H9 (cell line): ENCODE measurements at regions not wholly inside any gene's neighbourhood (a gene's known extent, or its start where the extent isn't known, plus 50 kb on each side); places are given as distances from the start of the nearest gene placed in this dataset.

ENCODE experiments used
- DNase-seq: peaks from one replicate; pipeline ENCODE4 v3.0.0-alpha.2; 2017
- H2AFZ ChIP-seq: one replicate; pipeline ENCODE4 v1.6.1; 2013; ENCODE audit warnings: mild to moderate bottlenecking, low read length, control low read depth, moderate library complexity
- H2AK5ac ChIP-seq: 2 replicates; pipeline ENCODE4 v1.6.1; 2013; ENCODE audit warnings: low read length, control low read depth, mixed read lengths; ENCODE audit not compliant: insufficient read length
- H2BK120ac ChIP-seq: one replicate; pipeline ENCODE4 v1.6.1; 2013; ENCODE audit warnings: low read depth, mild to moderate bottlenecking, low read length, control low read depth, inconsistent platforms; ENCODE audit not compliant: poor library complexity, severe bottlenecking
- H2BK12ac ChIP-seq: 2 replicates; pipeline ENCODE4 v1.6.1; 2013; ENCODE audit warnings: low read length, control low read depth, mixed read lengths, low read depth; ENCODE audit not compliant: insufficient read length
- H2BK15ac ChIP-seq: 2 replicates; pipeline ENCODE4 v1.6.1; 2013; ENCODE audit warnings: low read depth, low read length, control low read depth
- H2BK20ac ChIP-seq: one replicate; pipeline ENCODE4 v1.6.1; 2013; ENCODE audit warnings: low read depth, mild to moderate bottlenecking, low read length, control low read depth, inconsistent platforms; ENCODE audit not compliant: poor library complexity, severe bottlenecking
- H2BK5ac ChIP-seq: 2 replicates; pipeline ENCODE4 v1.6.1; 2013; ENCODE audit warnings: low read length, control low read depth, mixed read lengths; ENCODE audit not compliant: insufficient read length
- H3K14ac ChIP-seq: 2 replicates; pipeline ENCODE4 v1.6.1; 2013; ENCODE audit warnings: low read length, control low read depth; ENCODE audit not compliant: insufficient read depth
- H3K18ac ChIP-seq: 2 replicates; pipeline ENCODE4 v1.6.1; 2013; ENCODE audit warnings: low read depth, mild to moderate bottlenecking, mixed read lengths, low read length, control low read depth; ENCODE audit not compliant: insufficient read length
- H3K23ac ChIP-seq: 2 replicates; pipeline ENCODE4 v1.6.1; 2013; ENCODE audit warnings: low read length, control low read depth, mixed read lengths, low read depth; ENCODE audit not compliant: insufficient read length
- H3K23me2 ChIP-seq: 2 replicates; pipeline ENCODE4 v1.6.1; 2013; ENCODE audit warnings: low read depth, mild to moderate bottlenecking, mixed read lengths, low read length, control low read depth; ENCODE audit not compliant: insufficient read length, poor library complexity, severe bottlenecking
- H3K27ac ChIP-seq: 2 replicates; pipeline ENCODE4 v1.5.1; 2013; ENCODE audit warnings: low read length, control low read depth, mixed read lengths, low read depth; ENCODE audit not compliant: insufficient read length
- H3K27me3 ChIP-seq: 2 replicates; pipeline ENCODE4 v1.6.1; 2013; ENCODE audit warnings: low read length, control low read depth, inconsistent platforms; ENCODE audit not compliant: insufficient read depth
- H3K4ac ChIP-seq: 2 replicates; pipeline ENCODE4 v1.6.1; 2013; ENCODE audit warnings: low read depth, mild to moderate bottlenecking, control low read depth, inconsistent platforms, low read length, moderate library complexity
- H3K4me1 ChIP-seq: 2 replicates; pipeline ENCODE4 v1.6.1; 2013; ENCODE audit warnings: low read length, control low read depth, inconsistent platforms; ENCODE audit not compliant: insufficient read depth
- H3K4me2 ChIP-seq: 2 replicates; pipeline ENCODE4 v1.6.1; 2013; ENCODE audit warnings: low read length, control low read depth, mixed read lengths; ENCODE audit not compliant: insufficient read length, insufficient read depth
- H3K56ac ChIP-seq: 2 replicates; pipeline ENCODE4 v1.6.1; 2013; ENCODE audit warnings: low read depth, mild to moderate bottlenecking, mixed read lengths, low read length, control low read depth; ENCODE audit not compliant: insufficient read length
- H3K79me1 ChIP-seq: 2 replicates; pipeline ENCODE4 v1.6.1; 2013; ENCODE audit warnings: low read depth, mild to moderate bottlenecking, moderate library complexity, low read length, control low read depth, inconsistent platforms; ENCODE audit not compliant: insufficient read depth, poor library complexity, severe bottlenecking
- H3K79me2 ChIP-seq: 2 replicates; pipeline ENCODE4 v1.6.1; 2013; ENCODE audit warnings: low read length, control low read depth, inconsistent platforms; ENCODE audit not compliant: insufficient read depth
- H3K9ac ChIP-seq: 2 replicates; pipeline ENCODE4 v1.6.1; 2013; ENCODE audit warnings: low read length, control low read depth, mixed read lengths; ENCODE audit not compliant: insufficient read length; ENCODE audit errors: extremely low read depth
- H3K9me3 ChIP-seq: one replicate; pipeline ENCODE4 v1.6.1; 2013; ENCODE audit warnings: low read depth, low read length, inconsistent platforms; ENCODE audit not compliant: control insufficient read depth
- H3T11ph ChIP-seq: one replicate; pipeline ENCODE4 v1.6.1; 2013; ENCODE audit warnings: mild to moderate bottlenecking, low read length, control low read depth, inconsistent platforms
- H4K20me1 ChIP-seq: one replicate; pipeline ENCODE4 v1.6.1; 2013; ENCODE audit not compliant: control insufficient read depth, insufficient read length, insufficient read depth
- H4K5ac ChIP-seq: 2 replicates; pipeline ENCODE4 v1.6.1; 2013; ENCODE audit warnings: low read depth, mild to moderate bottlenecking, mixed read lengths, low read length, control low read depth; ENCODE audit not compliant: insufficient read length
- H4K8ac ChIP-seq: replicated peaks from 2 replicates; pipeline ENCODE4 v1.6.1; 2013; ENCODE audit warnings: low read length, control low read depth, mixed read lengths, low read depth; ENCODE audit not compliant: insufficient read length
- H4K91ac ChIP-seq: 2 replicates; pipeline ENCODE4 v1.6.1; 2013; ENCODE audit warnings: low read depth, mild to moderate bottlenecking, moderate library complexity, mixed read lengths, low read length, control low read depth; ENCODE audit not compliant: insufficient read length
- H3K27ac Mint-ChIP-seq, 3 experiments: 2 replicates in 2 of 3; 3 replicates in 1 of 3; pipeline ENCODE4 v1.8.0; 2020 to 2021; ENCODE audit warnings: mixed read lengths in 3 of 3, mild to moderate bottlenecking in 1 of 3, moderate library complexity in 1 of 3
- H3K27me3 Mint-ChIP-seq: 2 replicates; pipeline ENCODE4 v1.8.0; 2021; ENCODE audit warnings: low read depth, mild to moderate bottlenecking, moderate library complexity, mixed read lengths
- H3K36me3 Mint-ChIP-seq, 3 experiments: 2 replicates in 2 of 3; 3 replicates in 1 of 3; pipeline ENCODE4 v1.8.0; 2020 to 2021; ENCODE audit warnings: low read depth in 3 of 3, mixed read lengths in 3 of 3; ENCODE audit not compliant: insufficient read depth in 1 of 3
- H3K4me1 Mint-ChIP-seq, 2 experiments: 2 replicates each; pipeline ENCODE4 v1.8.0; 2020; ENCODE audit warnings: mixed read lengths in 2 of 2
- H3K4me3 Mint-ChIP-seq, 2 experiments: 2 replicates in 1 of 2; 3 replicates in 1 of 2; pipeline ENCODE4 v1.8.0; 2020 to 2021; ENCODE audit warnings: mild to moderate bottlenecking in 2 of 2, mixed read lengths in 2 of 2, moderate library complexity in 1 of 2
- H3K9me3 Mint-ChIP-seq, 2 experiments: 2 replicates in 1 of 2; 3 replicates in 1 of 2; pipeline ENCODE4 v1.8.0; 2020; ENCODE audit warnings: mild to moderate bottlenecking in 2 of 2, mixed read lengths in 2 of 2, moderate library complexity in 1 of 2
- WGBS: extraction: QIAGEN DNeasy Blood & Tissue Kit; methylation state at CpG from one replicate; pipeline ENCODE4 v1.1.7; 2013; ENCODE audit warnings: missing lambda C conversion rate, low lambda C conversion rate, mixed read lengths; ENCODE audit not compliant: insufficient read length; ENCODE audit errors: extremely low coverage; 5-methylcytosine and 5-hydroxymethylcytosine counted together
- TF ChIP-seq, protein P1 (sequence below): fragments of 200-600 bp; sonication (generic); conservative IDR thresholded peaks from 3 replicates; pipeline ENCODE4 v1.8.0; 2021; ENCODE audit warnings: antibody characterized with exemption, mild to moderate bottlenecking

DNA sequence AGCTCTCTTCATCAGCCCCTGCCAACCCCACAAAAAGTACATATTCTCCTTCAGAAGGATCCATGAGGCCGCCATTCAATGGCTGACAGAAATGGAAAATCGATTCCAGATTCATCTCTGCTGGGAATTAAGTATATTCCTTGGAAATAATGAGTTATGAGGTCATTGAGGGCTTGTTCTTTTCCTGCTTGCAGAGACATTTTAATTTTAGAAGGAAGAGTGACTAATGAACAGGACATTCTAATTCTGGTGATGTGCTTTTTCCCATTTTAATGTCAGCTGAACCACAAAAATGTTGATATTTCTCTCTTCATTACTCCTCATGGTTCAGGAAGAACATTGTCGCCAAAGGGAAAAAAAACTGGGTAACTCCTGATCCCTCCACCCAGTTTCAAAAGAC lies 314.0 kb downstream of the PIK3R1 start:
- Mint-ChIP-seq H3K36me3 (peaks cover 3 to 18% (median 7%) of the 10 kb centered on the region in 3 experiments), H3K4me3 (no peak overlapping the region), H3K9me3 (peaks cover 13 to 16% of the 10 kb centered on the region in 2 experiments), H3K27me3 (no peaks in the 10 kb centered on the region), H3K4me1 (peaks cover 19 to 22% of the 10 kb centered on the region in 2 experiments), H3K27ac (peak overlapping the region in 1 of 3 experiments; percentile 48; a peak in 1 of 7 replicates)
- Histone ChIP-seq H4K91ac (no peak overlapping the region), H3K4ac (no peak overlapping the region), H3K18ac (no peak overlapping the region), H2BK12ac (no peak overlapping the region), H3K27ac (no peak overlapping the region), H3K23me2 (no peaks in the 10 kb centered on the region), H4K8ac (no peak overlapping the region), H3K79me1 (no peaks in the 10 kb centered on the region), H2AK5ac (no peak overlapping the region), H3K4me1 (no peaks in the 10 kb centered on the region; the same call in 1 of the 2 replicates), H3K4me2 (no peak overlapping the region), H2BK120ac (no peak overlapping the region), H3K9ac (no peak overlapping the region), H4K20me1 (no peaks in the 10 kb centered on the region), H3K9me3 (no peaks in the 10 kb centered on the region), H4K5ac (no peak overlapping the region), H3T11ph (no peak overlapping the region), H2BK5ac (no peak overlapping the region), H2AFZ (no peak overlapping the region), H2BK15ac (no peak overlapping the region), H3K56ac (no peak overlapping the region), H3K14ac (no peak overlapping the region), H3K79me2 (no peaks in the 10 kb centered on the region), H2BK20ac (no peak overlapping the region), H3K27me3 (no peaks in the 10 kb centered on the region), H3K23ac (no peak overlapping the region)
- no CpG with 5 or more reads among the region's 3 CpGs for WGBS
- no peak for DNase-seq
- TF ChIP-seq, protein P1, sequence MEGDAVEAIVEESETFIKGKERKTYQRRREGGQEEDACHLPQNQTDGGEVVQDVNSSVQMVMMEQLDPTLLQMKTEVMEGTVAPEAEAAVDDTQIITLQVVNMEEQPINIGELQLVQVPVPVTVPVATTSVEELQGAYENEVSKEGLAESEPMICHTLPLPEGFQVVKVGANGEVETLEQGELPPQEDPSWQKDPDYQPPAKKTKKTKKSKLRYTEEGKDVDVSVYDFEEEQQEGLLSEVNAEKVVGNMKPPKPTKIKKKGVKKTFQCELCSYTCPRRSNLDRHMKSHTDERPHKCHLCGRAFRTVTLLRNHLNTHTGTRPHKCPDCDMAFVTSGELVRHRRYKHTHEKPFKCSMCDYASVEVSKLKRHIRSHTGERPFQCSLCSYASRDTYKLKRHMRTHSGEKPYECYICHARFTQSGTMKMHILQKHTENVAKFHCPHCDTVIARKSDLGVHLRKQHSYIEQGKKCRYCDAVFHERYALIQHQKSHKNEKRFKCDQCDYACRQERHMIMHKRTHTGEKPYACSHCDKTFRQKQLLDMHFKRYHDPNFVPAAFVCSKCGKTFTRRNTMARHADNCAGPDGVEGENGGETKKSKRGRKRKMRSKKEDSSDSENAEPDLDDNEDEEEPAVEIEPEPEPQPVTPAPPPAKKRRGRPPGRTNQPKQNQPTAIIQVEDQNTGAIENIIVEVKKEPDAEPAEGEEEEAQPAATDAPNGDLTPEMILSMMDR, result no peak
